HG02642 (cell line): ENCODE measurements at regions not wholly inside any gene's neighbourhood (a gene's known extent, or its start where the extent isn't known, plus 50 kb on each side); places are given as distances from the start of the nearest gene placed in this dataset.
"Not testable (repeated sequence)": the region's sequence is repeated elsewhere in the genome, so short reads cannot be mapped to it uniquely, and the experiment has no call there.

ENCODE experiments used
- ATAC-seq: cut with Tn5 transposase; IDR thresholded peaks from one replicate; pipeline ENCODE4 v1.9.1; 2021; ENCODE audit warnings: mild to moderate bottlenecking; ENCODE audit not compliant: unreplicated experiment, poor library complexity

- no peak for ATAC-seq
Observed at GRCh38 chr5:93236807-93237421, 344.1 kb downstream of the NR2F1-AS1 start.

DNA sequence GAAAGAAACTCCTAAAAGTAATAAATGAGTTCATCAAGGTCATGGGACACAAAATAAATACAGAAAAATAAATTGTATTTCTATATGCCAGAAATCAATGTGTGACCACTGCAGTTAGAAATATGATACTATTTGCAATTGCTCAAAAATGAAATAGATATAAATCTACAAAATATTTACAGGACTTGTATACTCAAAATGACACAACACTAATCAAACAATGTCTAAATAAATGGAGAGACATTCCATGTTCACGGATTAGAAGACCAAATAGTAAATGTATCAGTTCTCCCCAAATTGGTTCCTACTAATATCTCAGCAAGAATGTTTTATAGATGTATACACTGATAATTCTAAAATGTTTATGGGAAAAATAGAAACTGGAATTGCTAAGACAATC lies 345.3 kb downstream of the NR2F1-AS1 start:
- ATAC-seq: no peak

DNA sequence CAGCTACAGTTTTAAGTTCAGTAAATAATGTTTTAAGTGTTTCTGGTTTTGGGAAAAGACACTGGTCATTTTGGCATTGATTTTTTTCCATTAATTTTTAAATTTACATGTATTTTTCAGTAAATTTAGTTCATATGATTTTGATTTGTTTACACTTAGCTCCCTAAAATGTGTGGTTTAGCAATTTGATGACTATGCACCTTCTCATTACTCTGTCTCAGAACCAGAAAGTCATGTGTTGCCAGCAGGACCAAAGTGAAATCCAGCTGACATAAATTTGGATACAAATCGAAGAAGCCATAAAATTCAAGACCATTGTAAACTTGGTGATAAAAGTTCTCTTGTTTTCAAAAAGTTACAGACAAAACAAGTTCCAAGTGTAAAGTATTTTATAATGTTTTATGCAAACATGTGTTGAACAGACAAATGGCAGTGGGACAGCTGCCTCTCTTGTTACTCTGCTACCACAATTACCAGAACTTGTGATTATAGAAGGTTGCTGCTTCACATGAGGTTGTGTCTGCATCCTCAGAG lies 354.8 kb downstream of the NR2F1-AS1 start:
- ATAC-seq: no peak

GRCh38 chr5:93225748-93226147 lies 355.3 kb downstream of the NR2F1-AS1 start:
- no peak for ATAC-seq

DNA sequence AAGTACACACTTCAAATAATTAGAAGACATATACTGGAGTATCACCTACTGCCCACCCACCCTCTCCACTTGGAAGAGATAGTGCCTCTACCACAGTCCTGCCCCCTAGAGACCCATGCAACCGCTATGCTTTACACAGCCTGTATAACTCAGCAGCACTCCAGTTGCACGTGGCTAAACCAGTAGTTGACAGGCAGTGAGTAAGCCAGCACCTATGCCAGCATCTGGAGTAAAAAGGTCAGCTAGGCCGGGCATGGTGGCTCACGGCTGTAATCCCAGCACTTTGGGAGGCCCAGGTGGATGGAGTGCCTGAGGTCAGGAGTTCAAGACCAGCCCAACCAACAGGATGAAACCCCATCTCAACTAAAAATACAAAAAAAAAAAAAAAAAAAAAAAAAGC lies 356.4 kb downstream of the NR2F1-AS1 start:
- ATAC-seq: no peak

GRCh38 chr5:93221773-93222172 lies 359.2 kb downstream of the NR2F1-AS1 start:
- no peak for ATAC-seq

DNA sequence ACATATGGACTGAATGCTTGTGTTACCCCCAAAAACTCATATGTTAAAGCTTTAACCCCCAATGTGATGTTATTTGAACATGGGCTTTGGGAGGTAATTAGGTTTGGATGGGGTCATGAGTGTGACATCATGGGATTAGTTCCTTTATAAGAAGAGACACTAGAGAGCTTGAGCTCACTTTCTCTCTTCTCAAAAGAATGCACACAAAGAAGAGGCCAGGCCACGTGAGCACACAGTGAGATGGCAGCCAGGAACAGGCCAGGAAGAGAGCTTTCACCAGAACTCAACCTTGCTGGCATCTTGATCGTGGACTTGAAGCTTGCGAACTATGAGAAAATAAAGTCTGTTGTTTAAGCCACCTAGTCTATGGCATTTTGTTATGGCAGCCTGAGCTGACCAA lies 360.6 kb downstream of the NR2F1-AS1 start:
- ATAC-seq: no peak

- ATAC-seq: no peak
Observed at GRCh38 chr5:93219641-93220145, 361.3 kb downstream of the NR2F1-AS1 start.

- not testable (repeated sequence) for ATAC-seq
Observed at GRCh38 chr5:93213111-93213794, 367.8 kb downstream of the NR2F1-AS1 start.

DNA sequence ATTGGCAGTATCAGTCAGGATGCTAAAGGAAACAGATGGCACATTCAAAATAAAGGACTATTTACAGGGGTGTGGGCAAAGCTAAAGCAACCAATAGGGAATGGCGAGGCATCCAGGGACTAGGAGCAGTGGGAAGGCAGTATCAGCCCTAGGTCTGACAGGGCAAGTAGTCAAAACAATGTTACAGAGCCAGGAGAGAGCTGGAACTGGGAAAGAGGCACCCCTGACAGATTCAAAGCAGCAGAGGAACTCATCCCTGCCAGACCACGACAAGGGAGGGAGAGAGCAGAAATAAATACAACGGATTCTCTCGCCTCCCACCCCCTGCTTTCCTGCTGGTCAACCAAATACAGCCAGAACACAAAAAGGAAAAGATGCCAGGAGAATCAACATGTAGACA lies 371.5 kb downstream of the NR2F1-AS1 start:
- ATAC-seq: no peak

DNA sequence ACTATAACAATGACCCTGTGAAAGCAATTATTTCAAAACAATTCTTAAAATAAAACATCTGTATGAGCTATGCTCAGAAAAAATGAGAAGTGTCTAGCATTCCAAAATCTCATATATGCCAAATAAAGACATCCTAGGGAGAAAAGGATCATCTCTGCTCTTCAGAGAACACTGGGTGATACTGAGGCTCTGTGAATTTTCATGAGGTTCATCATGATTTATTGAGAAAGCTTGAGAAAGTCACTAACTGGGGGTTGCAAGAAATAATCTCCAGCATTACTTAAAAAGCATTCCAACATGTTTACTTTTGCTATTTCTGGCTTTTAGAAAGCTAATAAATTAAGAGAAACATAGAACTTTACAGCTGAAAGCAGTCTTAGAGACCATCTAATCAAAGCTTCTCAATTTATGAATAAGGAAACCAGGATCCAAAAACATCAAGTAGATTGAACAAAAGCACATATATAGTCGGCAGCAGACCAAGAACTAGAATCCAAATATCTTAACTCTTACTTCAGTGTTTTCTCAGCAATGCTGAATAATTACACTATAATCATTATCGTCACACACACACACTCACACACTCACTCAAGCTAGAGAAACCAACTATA lies 372.8 kb downstream of the NR2F1-AS1 start:
- ATAC-seq: no peak

DNA sequence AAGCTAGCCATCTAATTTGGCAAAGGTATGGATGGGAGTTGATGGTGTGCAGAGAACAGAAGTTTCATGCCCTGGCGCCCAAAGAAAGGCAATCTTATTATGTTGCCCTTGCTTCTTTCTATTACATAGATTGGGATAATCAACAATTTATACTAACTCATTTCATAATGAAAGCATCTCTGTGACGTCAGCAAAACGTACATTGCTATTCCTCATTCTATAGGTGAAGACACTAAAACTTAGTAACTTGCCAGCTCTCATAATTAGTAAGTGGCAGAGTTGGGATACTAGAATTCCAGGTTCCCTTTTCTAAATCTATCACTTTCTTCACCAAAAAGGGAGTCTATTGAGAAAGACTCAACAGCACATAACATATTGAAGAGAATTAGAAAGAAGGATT lies 374.8 kb downstream of the NR2F1-AS1 start:
- no peak for ATAC-seq

GRCh38 chr5:93201061-93201460 lies 380.0 kb downstream of the NR2F1-AS1 start:
- ATAC-seq: no peak

DNA sequence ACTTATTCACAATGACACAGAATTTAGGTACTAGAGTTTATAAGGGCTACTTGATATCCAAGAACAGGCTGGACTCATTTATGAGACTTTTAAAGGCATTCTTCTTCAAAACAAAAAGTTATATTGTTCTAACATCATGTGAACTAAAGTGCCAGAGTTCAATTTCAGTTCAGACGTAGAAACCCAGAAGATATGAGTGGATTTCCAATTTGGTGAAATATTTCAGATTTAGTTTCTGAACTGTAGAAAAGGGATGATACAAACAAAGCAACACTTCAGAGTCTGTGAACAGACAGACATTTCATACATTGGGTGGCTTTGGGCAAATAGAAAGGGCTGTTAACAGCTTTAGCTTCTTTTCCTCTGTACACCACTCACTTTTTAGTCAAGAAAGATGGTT lies 384.0 kb downstream of the NR2F1-AS1 start:
- no peak for ATAC-seq

DNA sequence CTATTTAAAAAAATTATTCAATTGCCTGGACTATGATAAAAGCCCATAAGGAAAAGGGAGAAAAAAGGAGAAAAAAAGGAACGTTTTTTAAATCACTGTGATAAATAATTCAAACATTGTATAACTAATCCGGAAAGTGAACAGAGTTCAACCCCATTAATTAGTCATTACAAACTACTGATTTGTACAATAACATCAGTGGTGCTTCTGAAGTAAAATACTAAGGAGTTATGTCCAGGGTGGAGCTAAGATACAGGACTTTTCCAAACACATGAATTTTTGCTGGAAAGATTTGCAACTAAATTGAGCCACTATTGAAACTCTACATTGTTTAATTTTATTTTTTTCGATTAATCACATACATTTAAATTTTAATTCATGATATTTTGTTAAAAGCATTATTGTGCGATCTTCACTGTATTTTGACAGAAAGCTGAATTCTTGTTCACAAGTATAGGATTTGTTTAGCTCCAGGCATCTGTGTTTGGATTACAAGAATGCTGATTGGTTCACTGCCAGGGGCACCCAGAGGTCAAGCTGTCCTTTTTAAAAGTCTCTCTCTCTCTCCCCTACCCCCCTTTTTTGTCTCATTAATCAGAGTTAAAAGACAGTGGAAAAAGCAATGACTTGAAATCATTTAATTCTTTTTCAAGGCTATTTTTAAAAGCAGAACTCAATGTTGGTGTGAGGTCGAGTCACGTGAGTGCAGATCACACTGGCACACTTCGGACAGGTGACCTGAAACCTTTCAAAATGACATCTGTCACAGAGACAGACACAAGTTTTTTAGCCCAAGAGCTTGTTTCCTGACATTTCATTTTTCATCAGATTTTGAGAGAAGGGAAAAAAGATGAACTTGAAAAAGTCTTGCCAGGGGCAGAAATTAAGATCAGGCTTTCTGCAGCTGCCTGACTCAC lies 387.3 kb downstream of the NR2F1-AS1 start:
- ATAC-seq: no peak

DNA sequence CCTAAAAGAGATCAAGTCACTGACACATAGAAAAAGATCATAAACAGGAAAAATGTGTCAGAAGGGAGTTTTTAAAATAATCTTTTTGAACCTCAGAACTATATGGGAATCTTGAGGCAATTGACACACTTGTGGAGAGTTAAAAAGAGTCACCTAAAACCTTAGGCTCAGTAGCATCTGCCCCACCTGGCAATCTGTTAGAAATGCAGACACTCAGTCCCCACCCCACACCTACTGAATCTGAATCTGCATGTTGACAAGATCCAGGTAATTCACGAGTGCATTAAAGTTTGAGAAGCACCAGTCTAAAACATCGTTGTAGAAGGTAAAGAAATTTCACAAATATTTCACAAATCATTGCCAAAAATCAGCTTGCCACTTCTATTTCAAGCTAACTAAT lies 388.3 kb downstream of the NR2F1-AS1 start:
- ATAC-seq: no peak

GRCh38 chr5:93192087-93192486 lies 388.9 kb downstream of the NR2F1-AS1 start:
- ATAC-seq: no peak

- no peak for ATAC-seq
Observed at GRCh38 chr5:93191035-93191817, 389.8 kb downstream of the NR2F1-AS1 start.

DNA sequence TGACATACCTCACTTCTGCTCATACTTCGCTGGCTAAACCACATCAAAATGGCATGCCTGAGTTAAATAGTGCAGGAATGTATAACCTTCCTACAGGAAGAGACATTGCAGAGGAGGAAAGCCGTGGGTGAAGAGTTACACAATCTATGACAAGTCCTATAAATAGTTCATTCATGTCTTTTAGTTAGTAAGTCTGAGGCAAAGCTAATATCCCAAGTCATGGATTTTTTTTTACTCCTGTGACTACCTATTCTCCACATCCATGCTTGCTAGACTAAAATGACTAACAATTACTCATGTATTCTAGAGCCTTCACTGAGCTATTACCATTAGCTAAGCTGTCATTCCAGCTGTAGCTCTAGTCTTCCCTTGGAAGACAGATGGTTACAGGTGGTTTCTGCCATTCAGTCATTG lies 391.3 kb downstream of the NR2F1-AS1 start:
- no peak for ATAC-seq
